HEK293 (cell line): ENCODE measurements at regions not wholly inside any gene's neighbourhood (a gene's known extent, or its start where the extent isn't known, plus 50 kb on each side); places are given as distances from the start of the nearest gene placed in this dataset.

Experiments
- CTCF ChIA-PET: fragments of 350-600 bp; formaldehyde crosslinking; extraction: SDS; loops from one replicate; lab custom pipeline; 2021; ENCODE audit warnings: antibody characterized with exemption; lab: Yijun Ruan, JAX
- POLR2A ChIA-PET: fragments of 300-600 bp; formaldehyde crosslinking; extraction: SDS; loops from one replicate; lab custom pipeline; 2020; ENCODE audit warnings: antibody characterized with exemption, inconsistent platforms; lab: Yijun Ruan, JAX
- H3K27ac ChIP-seq: fragments of 200-500 bp; sonication (Bioruptor generic); 2 replicates; pipeline ENCODE4 v1.5.1; 2014; ENCODE audit warnings: low read depth, low read length, control low read depth, inconsistent platforms; ENCODE audit errors: extremely low read depth
- H3K36me3 ChIP-seq, 2 experiments: fragments of 200-500 bp in 1 of 2; sonication (Bioruptor generic) in 1 of 2; 1 replicate in 1 of 2; 2 replicates in 1 of 2; pipeline ENCODE4 v1.5.1; 2014 to 2017; ENCODE audit warnings: inconsistent platforms in 2 of 2, low read length in 2 of 2; ENCODE audit not compliant: control insufficient read depth in 2 of 2, insufficient read depth in 1 of 2
- H3K4me1 ChIP-seq: fragments of 200-500 bp; sonication (Bioruptor generic); 2 replicates; pipeline ENCODE4 v1.5.1; 2014; ENCODE audit warnings: mild to moderate bottlenecking, low read length, inconsistent platforms; ENCODE audit not compliant: control insufficient read depth, insufficient read depth
- H3K4me3 ChIP-seq: 2 replicates; pipeline ENCODE4 v1.5.1; 2011; ENCODE audit warnings: low read depth, mild to moderate bottlenecking, control low read depth, low read length, moderate library complexity
- H3K9me3 ChIP-seq: fragments of 200-500 bp; sonication (Bioruptor generic); 2 replicates; pipeline ENCODE4 v1.5.1; 2014; ENCODE audit warnings: low read depth, low read length, inconsistent platforms; ENCODE audit not compliant: control insufficient read depth, insufficient read depth
- GLIS1 ChIP-seq: fragments of 450-650 bp; formaldehyde crosslinking; IDR thresholded peaks from 2 replicates; pipeline ENCODE4 v1.5.1; 2016; ENCODE audit warnings: missing biosample characterization, missing genetic modification characterization
- GLIS2 ChIP-seq: fragments of 450-650 bp; formaldehyde crosslinking; IDR thresholded peaks from 2 replicates; pipeline ENCODE4 v1.5.1; 2016; ENCODE audit warnings: missing biosample characterization, missing genetic modification characterization
- HIC1 ChIP-seq: fragments of 450-650 bp; formaldehyde crosslinking; IDR thresholded peaks from 2 replicates; pipeline ENCODE4 v1.5.1; 2016; ENCODE audit warnings: missing biosample characterization, missing genetic modification characterization
- IKZF3 ChIP-seq: fragments of 450-650 bp; IDR thresholded peaks from 2 replicates; pipeline ENCODE4 v1.5.0; 2018; ENCODE audit warnings: missing biosample characterization, mild to moderate bottlenecking, missing genetic modification characterization, moderate library complexity
- KLF16 ChIP-seq: fragments of 450-650 bp; formaldehyde crosslinking; IDR thresholded peaks from 2 replicates; pipeline ENCODE4 v1.5.1; 2017; ENCODE audit warnings: missing biosample characterization, missing genetic modification characterization
- PATZ1 ChIP-seq: fragments of 450-650 bp; formaldehyde crosslinking; IDR thresholded peaks from 2 replicates; pipeline ENCODE4 v1.5.1; 2016; ENCODE audit warnings: missing biosample characterization, missing genetic modification characterization
- SCRT2 ChIP-seq: fragments of 450-650 bp; formaldehyde crosslinking; IDR thresholded peaks from 2 replicates; pipeline ENCODE4 v1.5.1; 2016; ENCODE audit warnings: missing biosample characterization, missing genetic modification characterization
- TRIM28 ChIP-seq: IDR thresholded peaks from 2 replicates; pipeline ENCODE4 v1.6.1; 2011; ENCODE audit warnings: low read length, control low read depth, borderline replicate concordance
- ZIC2 ChIP-seq: fragments of 450-650 bp; formaldehyde crosslinking; IDR thresholded peaks from 2 replicates; pipeline ENCODE4 v1.5.1; 2016; ENCODE audit warnings: missing biosample characterization, missing genetic modification characterization
- ZNF155 ChIP-seq: fragments of 450-650 bp; formaldehyde crosslinking; IDR thresholded peaks from 2 replicates; pipeline ENCODE4 v1.5.1; 2016; ENCODE audit warnings: missing biosample characterization, missing genetic modification characterization
- ZNF157 ChIP-seq: fragments of 450-650 bp; formaldehyde crosslinking; IDR thresholded peaks from 2 replicates; pipeline ENCODE4 v1.5.1; 2016; ENCODE audit warnings: missing biosample characterization, missing genetic modification characterization
- ZNF23 ChIP-seq: fragments of 450-650 bp; formaldehyde crosslinking; IDR thresholded peaks from 2 replicates; pipeline ENCODE4 v1.5.1; 2016; ENCODE audit warnings: missing biosample characterization, missing genetic modification characterization, borderline replicate concordance
- ZNF239 ChIP-seq: fragments of 450-650 bp; formaldehyde crosslinking; IDR thresholded peaks from 2 replicates; pipeline ENCODE4 v1.5.1; 2016; ENCODE audit warnings: missing biosample characterization, missing genetic modification characterization
- ZNF302 ChIP-seq: fragments of 450-650 bp; formaldehyde crosslinking; IDR thresholded peaks from 2 replicates; pipeline ENCODE4 v1.5.1; 2016; ENCODE audit warnings: missing biosample characterization, missing genetic modification characterization, low read depth
- ZNF391 ChIP-seq: fragments of 450-650 bp; formaldehyde crosslinking; IDR thresholded peaks from 2 replicates; pipeline ENCODE4 v1.5.1; 2016; ENCODE audit warnings: low read depth, missing biosample characterization, missing genetic modification characterization, borderline replicate concordance
- ZNF433 ChIP-seq: fragments of 450-650 bp; formaldehyde crosslinking; IDR thresholded peaks from 2 replicates; pipeline ENCODE4 v1.5.1; 2016; ENCODE audit warnings: missing biosample characterization, missing genetic modification characterization, low read depth
- ZNF513 ChIP-seq: fragments of 450-650 bp; IDR thresholded peaks from 2 replicates; pipeline ENCODE4 v1.5.1; 2018; ENCODE audit warnings: missing biosample characterization, missing genetic modification characterization
- ZNF560 ChIP-seq: fragments of 450-650 bp; formaldehyde crosslinking; IDR thresholded peaks from 2 replicates; pipeline ENCODE4 v1.5.1; 2017; ENCODE audit warnings: missing biosample characterization, missing genetic modification characterization, borderline replicate concordance
- ZNF596 ChIP-seq: fragments of 450-650 bp; IDR thresholded peaks from 2 replicates; pipeline ENCODE4 v1.5.0; 2018; ENCODE audit warnings: missing biosample characterization, mild to moderate bottlenecking, missing genetic modification characterization, moderate library complexity
- ZNF621 ChIP-seq: fragments of 450-650 bp; formaldehyde crosslinking; IDR thresholded peaks from 2 replicates; pipeline ENCODE4 v1.5.1; 2017; ENCODE audit warnings: missing biosample characterization, missing genetic modification characterization
- ZNF777 ChIP-seq: fragments of 450-650 bp; formaldehyde crosslinking; IDR thresholded peaks from 2 replicates; pipeline ENCODE4 v1.5.1; 2017; ENCODE audit warnings: missing biosample characterization, missing genetic modification characterization, borderline replicate concordance
- ZNF785 ChIP-seq: fragments of 450-650 bp; formaldehyde crosslinking; IDR thresholded peaks from 2 replicates; pipeline ENCODE4 v1.5.1; 2016; ENCODE audit warnings: missing biosample characterization, missing genetic modification characterization

GRCh38 chr15:83352119-83352518 lies 67.7 kb upstream of the BNC1 start:
- POLR2A ChIA-PET = no interaction called here
- CTCF ChIA-PET = interaction anchor here (1.3 kb wide), 1 partner anchor 11 kb away, joined by 3 read pairs; no protein-coding TSS in a partner anchor
- H3K9me3 ChIP-seq = no peaks in the 10 kb centered on the region

GRCh38 chr15:83356501-83357399 lies 72.3 kb upstream of the BNC1 start:
- ChIA-PET POLR2A (no interaction called here), CTCF (interaction anchor here (0.6 to 0.7 kb wide), 2 partner anchors 12 to 108 kb away, joined by 4 read pairs; no protein-coding TSS in a partner anchor)
- TF ChIP-seq GLIS1 (tag by site-specific recombination) (peak; percentile 90), ZIC2 (tag by site-specific recombination) (peak; percentile 63), ZNF391 (tag by site-specific recombination) (no peak), ZNF777 (tag by site-specific recombination) (no peak), KLF16 (tag by site-specific recombination) (no peak)

More at GRCh38 chr15:83352119-83352518, 67.7 kb upstream of the BNC1 start:
- H3K4me3 ChIP-seq = no peak overlapping the region
- H3K4me1 ChIP-seq = no peaks in the 10 kb centered on the region
- no peak for TF ChIP-seq PATZ1 (tag by site-specific recombination)
- TF ChIP-seq IKZF3 = no peak
- TF ChIP-seq ZNF596 (tag by site-specific recombination) = no peak
- no peak for TF ChIP-seq ZNF785 (tag by site-specific recombination)
- TF ChIP-seq GLIS2 (tag by site-specific recombination) = no peak
- no peak for TF ChIP-seq ZNF433
- no peak for TF ChIP-seq TRIM28
- TF ChIP-seq HIC1 (tag by site-specific recombination) = no peak
- no peak for TF ChIP-seq ZNF239
- no peak for TF ChIP-seq SCRT2 (tag by site-specific recombination)
- TF ChIP-seq ZNF302 (tag by site-specific recombination) = no peak
- TF ChIP-seq ZNF621 (tag by site-specific recombination) = no peak
- no peak for TF ChIP-seq ZNF155 (tag by site-specific recombination)
- no peak for TF ChIP-seq ZNF560
- TF ChIP-seq ZNF513 = no peak
- TF ChIP-seq ZNF157 = no peak
- TF ChIP-seq ZNF23 = no peak
- H3K27ac ChIP-seq = no peak overlapping the region
- no peaks in the 10 kb centered on the region for H3K36me3 ChIP-seq

More at GRCh38 chr15:83356501-83357399, 72.3 kb upstream of the BNC1 start:
- H3K27ac ChIP-seq = no peak overlapping the region
- H3K4me3 ChIP-seq = no peak overlapping the region
- H3K9me3 ChIP-seq = no peaks in the 10 kb centered on the region
- no peaks in the 10 kb centered on the region for H3K4me1 ChIP-seq
- H3K36me3 ChIP-seq = no peaks in the 10 kb centered on the region
